Stomach (tissue), 8 donors: ENCODE measurements at regions not wholly inside any gene's neighbourhood (a gene's known extent, or its start where the extent isn't known, plus 50 kb on each side); places are given as distances from the start of the nearest gene placed in this dataset.
"Not testable (repeated sequence)": the region's sequence is repeated elsewhere in the genome, so short reads cannot be mapped to it uniquely, and the experiment has no call there.

Experiments used
- DNase-seq, 2 donors: peaks; one replicate each; pipeline versions ENCODE4 v3.0.0 to v3.0.0-alpha.2; 2013 to 2019
- H3K27ac ChIP-seq, 5 donors: fragments of 200-600 bp in 4 of 5; sonication (generic) in 4 of 5; one replicate each; pipeline ENCODE4 v1.5.1; 2013 to 2019; ENCODE audit warnings: mild to moderate bottlenecking in 1 of 5, moderate library complexity in 1 of 5
- H3K27me3 ChIP-seq, 3 donors: fragments of 200-600 bp; sonication (generic); one replicate each; pipeline ENCODE4 v1.5.1; 2017 to 2019; ENCODE audit warnings: mixed run types in 1 of 3
- H3K36me3 ChIP-seq, 4 donors: fragments of 200-600 bp; sonication (generic); 1 replicate in 3 of 4; 2 replicates in 1 of 4; pipeline ENCODE4 v1.5.1; 2016 to 2019
- H3K4me1 ChIP-seq, 4 donors: fragments of 200-600 bp; sonication (generic); one replicate each; pipeline ENCODE4 v1.5.1; 2016 to 2019
- H3K4me3 ChIP-seq, 4 donors: fragments of 200-600 bp; sonication (generic) in 3 of 4; one replicate each; pipeline ENCODE4 v1.5.1; 2016 to 2019; ENCODE audit warnings: mild to moderate bottlenecking in 1 of 4
- H3K9me3 ChIP-seq, 4 donors: fragments of 200-600 bp; sonication (generic); one replicate each; pipeline ENCODE4 v1.5.1; 2016 to 2019
- EP300 ChIP-seq: sonication (generic); formaldehyde crosslinking; IDR thresholded peaks from one replicate; pipeline ENCODE4 v1.6.1; 2017; ENCODE audit warnings: antibody characterized with exemption
- POLR2A ChIP-seq, 4 donors: fragments of 450-650 bp; IDR thresholded peaks; one replicate each; pipeline ENCODE4 v1.6.1; 2016; ENCODE audit warnings: antibody characterized with exemption in 4 of 4, control low read depth in 2 of 4, mild to moderate bottlenecking in 1 of 4, moderate library complexity in 1 of 4
- POLR2AphosphoS5 ChIP-seq, 3 donors: sonication (generic); formaldehyde crosslinking; IDR thresholded peaks; one replicate each; pipeline ENCODE4 v1.6.1; 2016; ENCODE audit warnings: antibody characterized with exemption in 3 of 3
- WGBS, 5 donors: extraction: QIAGEN DNeasy Blood & Tissue Kit in 3 of 5; methylation state at CpG; one replicate each; pipeline versions ENCODE4 v1.1.5 to v1.1.7; 2013 to 2018; 5-methylcytosine and 5-hydroxymethylcytosine counted together
- intact Hi-C: fragments of 100-400 bp; cut with DNase I; formaldehyde crosslinking; loops from one replicate; pipeline ENCODE4 v1.15.1; 2023; ENCODE audit warnings: low total_unique reads
- TF ChIP-seq, protein P1 (sequence below), 7 experiments: fragments of 450-650 bp in 4 of 7; fragments of 200-600 bp in 3 of 7; sonication (generic) in 3 of 7; IDR thresholded peaks; one replicate each; pipeline ENCODE4 v1.5.1; 2016 to 2019; ENCODE audit warnings: antibody characterized with exemption in 7 of 7, control low read depth in 2 of 7, mild to moderate bottlenecking in 1 of 7
- donor health status: healthy with polysubstance abuse.
- donor health status: Bipolar disorder and iron deficiency.
- donor health status: healthy.

DNA sequence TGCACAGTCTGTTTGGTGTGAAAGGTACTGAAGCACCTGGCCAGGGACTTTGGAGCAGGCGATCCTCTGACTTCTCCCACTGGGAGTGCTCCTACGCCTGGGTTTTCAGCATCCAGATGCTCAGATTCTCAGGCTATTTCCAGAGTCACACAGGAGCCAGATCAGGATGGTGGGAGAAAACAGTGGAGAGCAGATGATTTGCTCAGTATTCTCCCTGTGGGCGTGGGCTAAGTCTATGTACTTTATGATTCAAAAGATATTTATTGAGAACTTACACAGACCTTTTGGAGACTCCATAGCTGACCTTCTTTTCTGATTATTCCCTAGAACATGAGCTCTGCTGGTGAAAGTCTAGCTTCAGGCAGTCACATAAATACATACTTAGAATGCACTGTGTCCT lies 134.6 kb downstream of the TENT5C start:
- 27 to 49% (median 36%) methylated on average over 3 of the region's 3 CpGs for WGBS, 5 donors
- peaks cover 0 to 18% (median 5%) of the 10 kb centered on the region in 4 donors for H3K4me1 ChIP-seq
- no peak overlapping the region for H3K4me3 ChIP-seq
- TF ChIP-seq POLR2A (IDR thresholded peaks at IDR 0.05) (no peak), EP300 (no peak), POLR2AphosphoS5 (IDR thresholded peaks at IDR 0.05) (no peak)
- TF ChIP-seq, protein P1, sequence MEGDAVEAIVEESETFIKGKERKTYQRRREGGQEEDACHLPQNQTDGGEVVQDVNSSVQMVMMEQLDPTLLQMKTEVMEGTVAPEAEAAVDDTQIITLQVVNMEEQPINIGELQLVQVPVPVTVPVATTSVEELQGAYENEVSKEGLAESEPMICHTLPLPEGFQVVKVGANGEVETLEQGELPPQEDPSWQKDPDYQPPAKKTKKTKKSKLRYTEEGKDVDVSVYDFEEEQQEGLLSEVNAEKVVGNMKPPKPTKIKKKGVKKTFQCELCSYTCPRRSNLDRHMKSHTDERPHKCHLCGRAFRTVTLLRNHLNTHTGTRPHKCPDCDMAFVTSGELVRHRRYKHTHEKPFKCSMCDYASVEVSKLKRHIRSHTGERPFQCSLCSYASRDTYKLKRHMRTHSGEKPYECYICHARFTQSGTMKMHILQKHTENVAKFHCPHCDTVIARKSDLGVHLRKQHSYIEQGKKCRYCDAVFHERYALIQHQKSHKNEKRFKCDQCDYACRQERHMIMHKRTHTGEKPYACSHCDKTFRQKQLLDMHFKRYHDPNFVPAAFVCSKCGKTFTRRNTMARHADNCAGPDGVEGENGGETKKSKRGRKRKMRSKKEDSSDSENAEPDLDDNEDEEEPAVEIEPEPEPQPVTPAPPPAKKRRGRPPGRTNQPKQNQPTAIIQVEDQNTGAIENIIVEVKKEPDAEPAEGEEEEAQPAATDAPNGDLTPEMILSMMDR (IDR thresholded peaks at IDR 0.05): no peak
- intact Hi-C loops: no loop called here
- peak in 1 of 2 donors; percentile 38 for DNase-seq
- peak overlapping the region in 1 of 5 donors; percentile 31 for H3K27ac ChIP-seq
- H3K9me3 ChIP-seq: peaks cover 0 to 2% (median 0%) of the 10 kb centered on the region in 4 donors
- H3K36me3 ChIP-seq: no peaks in the 10 kb centered on the region
- no peaks in the 10 kb centered on the region for H3K27me3 ChIP-seq

DNA sequence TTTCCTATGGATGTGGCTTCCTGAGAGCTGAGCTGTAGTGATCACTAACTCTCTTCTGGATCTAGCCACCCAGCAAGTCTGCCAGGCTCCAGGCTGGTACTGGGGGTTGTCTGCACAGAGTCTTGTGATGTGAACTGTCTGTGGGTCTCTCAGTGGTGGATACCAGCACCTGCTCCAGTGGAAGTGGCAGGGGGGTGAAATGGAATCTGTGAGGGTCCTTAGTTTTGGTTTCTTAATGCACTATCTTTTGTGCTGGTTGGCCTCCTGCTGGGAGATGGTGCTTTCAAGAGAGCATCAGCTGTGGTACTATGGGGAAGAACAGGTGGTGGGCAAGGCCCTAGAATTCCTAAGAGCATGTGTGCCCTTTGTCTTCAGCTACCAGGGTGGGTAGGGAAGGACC lies 140.7 kb downstream of the TENT5C start:
- intact Hi-C loops, H3K4me3 ChIP-seq, H3K27me3 ChIP-seq, DNase-seq, H3K9me3 ChIP-seq, H3K27ac ChIP-seq, H3K36me3 ChIP-seq, H3K4me1 ChIP-seq: not testable (repeated sequence)

DNA sequence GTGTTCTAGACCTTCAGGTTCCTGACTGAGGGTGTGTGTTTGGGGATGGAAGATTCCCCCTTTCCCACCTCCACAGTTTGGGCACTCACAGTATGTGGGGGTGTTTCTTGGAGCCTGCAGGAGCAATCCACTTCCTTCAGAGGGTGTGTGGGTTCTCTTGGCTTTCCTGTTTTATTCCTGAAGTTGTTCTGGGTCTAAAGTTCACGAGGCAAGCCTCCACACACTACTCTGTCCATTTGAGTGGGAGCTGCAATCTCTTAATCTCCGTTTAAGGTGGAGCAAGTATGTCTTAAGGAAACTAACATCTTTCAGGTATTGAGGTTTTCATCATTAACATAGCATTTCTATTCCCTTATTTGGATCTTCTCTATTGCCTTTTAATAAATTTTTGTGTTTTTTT lies 141.8 kb downstream of the TENT5C start:
- Histone ChIP-seq H3K9me3 (peaks cover 0 to 10% (median 3%) of the 10 kb centered on the region in 4 donors), H3K4me3 (no peak overlapping the region), H3K27ac (no peak overlapping the region), H3K36me3 (no peaks in the 10 kb centered on the region), H3K27me3 (no peaks in the 10 kb centered on the region), H3K4me1 (peaks cover 0 to 6% (median 0%) of the 10 kb centered on the region in 4 donors)
- DNase-seq: no peak
- TF ChIP-seq EP300: no peak
- no peak for TF ChIP-seq POLR2A (IDR thresholded peaks at IDR 0.05)
- TF ChIP-seq, protein P1 (IDR thresholded peaks at IDR 0.05): no peak
- TF ChIP-seq POLR2AphosphoS5 (IDR thresholded peaks at IDR 0.05): no peak
- 59 to 87% (median 75%) methylated on average over 2 of the region's 2 CpGs for WGBS, 5 donors
- intact Hi-C loops: no loop called here

DNA sequence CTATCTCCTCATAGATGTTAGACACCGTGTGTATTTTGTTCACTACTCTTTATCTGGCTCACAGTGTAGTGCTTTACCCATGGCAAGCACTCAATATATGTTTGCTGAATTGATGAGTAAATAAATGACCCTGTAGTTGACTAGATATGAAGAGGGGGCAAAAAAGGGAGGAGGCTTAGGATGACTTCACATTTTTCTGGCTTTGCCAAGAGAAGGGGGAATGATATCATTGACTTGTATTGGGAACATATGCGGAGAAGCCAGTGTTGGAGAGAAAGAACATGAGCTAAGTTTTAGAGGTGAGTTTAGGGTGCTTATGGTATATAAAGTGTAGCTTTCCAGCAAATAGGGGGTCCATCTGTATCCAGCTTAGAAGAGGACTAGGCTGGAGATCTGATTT lies 145.5 kb downstream of the TENT5C start:
- H3K4me3 ChIP-seq: no peak overlapping the region
- peaks cover 8 to 24% (median 16%) of the 10 kb centered on the region in 4 donors for H3K4me1 ChIP-seq
- TF ChIP-seq POLR2A (IDR thresholded peaks at IDR 0.05) (no peak), POLR2AphosphoS5 (IDR thresholded peaks at IDR 0.05) (no peak), EP300 (no peak)
- TF ChIP-seq, protein P1 (IDR thresholded peaks at IDR 0.05): no peak
- peaks cover 0 to 10% (median 0%) of the 10 kb centered on the region in 4 donors for H3K9me3 ChIP-seq
- no peaks in the 10 kb centered on the region for H3K27me3 ChIP-seq
- intact Hi-C loops: loop anchor here (10.0 kb wide), 1 partner anchor 217 kb away; no protein-coding TSS in a partner anchor
- H3K27ac ChIP-seq: no peak overlapping the region
- DNase-seq: no peak
- no peaks in the 10 kb centered on the region for H3K36me3 ChIP-seq
- 61 to 80% (median 74%) methylated on average over 2 of the region's 2 CpGs for WGBS, 5 donors

DNA sequence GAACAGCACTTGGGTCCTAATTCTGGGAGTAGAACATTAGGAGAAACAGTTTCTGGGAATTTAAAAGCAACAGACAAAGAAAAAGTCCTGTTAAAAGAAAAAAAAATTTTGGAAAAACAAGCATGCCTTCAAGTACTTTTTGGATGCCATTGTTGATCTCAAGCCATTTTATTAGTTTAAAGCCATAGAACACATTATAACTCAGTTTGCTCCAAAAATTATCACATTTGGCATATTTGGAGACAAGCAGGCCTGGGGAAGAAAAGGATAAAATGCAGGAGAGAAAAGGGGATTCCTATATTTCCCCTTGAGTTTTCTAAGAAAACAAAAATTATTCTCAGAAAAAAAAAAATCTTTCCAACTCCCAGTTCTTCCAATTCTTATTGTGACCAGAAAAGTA lies 146.8 kb downstream of the TENT5C start:
- H3K36me3 ChIP-seq: no peaks in the 10 kb centered on the region
- H3K4me1 ChIP-seq: peaks cover 8 to 24% (median 16%) of the 10 kb centered on the region in 4 donors
- H3K27ac ChIP-seq: peak overlapping the region in 1 of 5 donors; percentile 12
- H3K4me3 ChIP-seq: no peak overlapping the region
- DNase-seq: no peak
- peaks cover 0 to 1% (median 0%) of the 10 kb centered on the region in 4 donors for H3K9me3 ChIP-seq
- intact Hi-C loops: loop anchor here (10.0 kb wide), 1 partner anchor 218 kb away; no protein-coding TSS in a partner anchor
- TF ChIP-seq POLR2AphosphoS5 (IDR thresholded peaks at IDR 0.05) (no peak), POLR2A (IDR thresholded peaks at IDR 0.05) (no peak), EP300 (no peak)
- TF ChIP-seq, protein P1 (IDR thresholded peaks at IDR 0.05): no peak
- no peaks in the 10 kb centered on the region for H3K27me3 ChIP-seq
